Activated CD4-positive, alpha-beta T cell treated with anti-CD3 and anti-CD28 coated beads, Interleukin-10, Interleukin-2, amounts not matched to agents 100 ng/mL and 50 ng/mL, durations not matched to agents 16 hours and 8 hours (primary cell): ENCODE measurements at regions not wholly inside any gene's neighbourhood (a gene's known extent, or its start where the extent isn't known, plus 50 kb on each side); places are given as distances from the start of the nearest gene placed in this dataset.
"Not testable (repeated sequence)": the region's sequence is repeated elsewhere in the genome, so short reads cannot be mapped to it uniquely, and the experiment has no call there.

Experiments
- DNase-seq: peaks from one replicate; pipeline ENCODE4 v3.0.0-alpha.2; 2020

- no peak for DNase-seq
These were observed 100.3 kb upstream of the PDHA1 start for GRCh38 chrX:19243431-19243830.

- DNase-seq = not testable (repeated sequence)
These were observed 98.8 kb upstream of the PDHA1 start for GRCh38 chrX:19244921-19245320.

GRCh38 chrX:19245711-19246269 is 97.9 kb upstream of the PDHA1 start:
- DNase-seq = no peak

DNA sequence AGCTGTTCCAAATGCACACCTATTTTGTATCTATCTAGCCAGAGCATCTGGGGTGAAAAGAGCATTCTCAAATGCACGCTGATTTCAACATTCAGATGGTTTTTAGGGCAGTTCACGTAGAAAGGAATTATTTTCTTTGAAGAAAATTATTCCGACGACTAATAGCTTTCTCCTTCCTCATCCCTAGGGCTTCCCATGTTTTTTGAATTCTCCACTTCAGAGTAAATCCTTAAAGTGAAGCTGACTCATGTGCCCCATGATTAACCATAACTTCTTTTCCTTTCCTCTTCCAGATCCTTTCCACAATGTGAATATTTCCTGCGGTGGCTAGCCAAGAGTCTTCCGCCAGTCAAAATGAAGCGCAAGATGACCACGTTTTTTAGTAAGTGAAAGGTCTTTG is 86.7 kb upstream of the PDHA1 start:
- DNase-seq = no peak

GRCh38 chrX:19261026-19261425 is 82.7 kb upstream of the PDHA1 start:
- DNase-seq = not testable (repeated sequence)

- no peak for DNase-seq
These were observed 73.0 kb upstream of the PDHA1 start for GRCh38 chrX:19270727-19271126.

- peak; percentile 9 for DNase-seq
These were observed 71.3 kb upstream of the PDHA1 start for GRCh38 chrX:19272452-19272851.

GRCh38 chrX:19280636-19281035 is 63.1 kb upstream of the PDHA1 start:
- DNase-seq = no peak

DNA sequence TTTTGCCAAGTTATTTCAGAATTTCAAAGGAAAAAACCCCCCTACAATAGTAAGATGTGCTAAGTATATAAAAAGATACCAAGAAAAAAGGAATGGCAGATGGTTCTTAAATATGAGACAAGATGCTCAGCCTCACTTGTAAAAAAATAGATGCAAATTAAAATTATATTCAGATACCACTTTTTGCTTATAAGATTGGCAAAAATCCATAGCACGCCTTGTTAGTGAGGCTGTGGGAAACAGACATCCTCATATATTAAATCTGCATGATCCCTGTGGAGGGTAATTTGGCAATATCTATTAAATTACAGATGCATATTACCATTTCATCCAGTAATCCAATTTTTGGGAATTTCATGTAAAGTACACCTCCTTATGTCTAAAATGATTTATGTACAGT is 62.5 kb upstream of the PDHA1 start:
- DNase-seq = no peak

DNA sequence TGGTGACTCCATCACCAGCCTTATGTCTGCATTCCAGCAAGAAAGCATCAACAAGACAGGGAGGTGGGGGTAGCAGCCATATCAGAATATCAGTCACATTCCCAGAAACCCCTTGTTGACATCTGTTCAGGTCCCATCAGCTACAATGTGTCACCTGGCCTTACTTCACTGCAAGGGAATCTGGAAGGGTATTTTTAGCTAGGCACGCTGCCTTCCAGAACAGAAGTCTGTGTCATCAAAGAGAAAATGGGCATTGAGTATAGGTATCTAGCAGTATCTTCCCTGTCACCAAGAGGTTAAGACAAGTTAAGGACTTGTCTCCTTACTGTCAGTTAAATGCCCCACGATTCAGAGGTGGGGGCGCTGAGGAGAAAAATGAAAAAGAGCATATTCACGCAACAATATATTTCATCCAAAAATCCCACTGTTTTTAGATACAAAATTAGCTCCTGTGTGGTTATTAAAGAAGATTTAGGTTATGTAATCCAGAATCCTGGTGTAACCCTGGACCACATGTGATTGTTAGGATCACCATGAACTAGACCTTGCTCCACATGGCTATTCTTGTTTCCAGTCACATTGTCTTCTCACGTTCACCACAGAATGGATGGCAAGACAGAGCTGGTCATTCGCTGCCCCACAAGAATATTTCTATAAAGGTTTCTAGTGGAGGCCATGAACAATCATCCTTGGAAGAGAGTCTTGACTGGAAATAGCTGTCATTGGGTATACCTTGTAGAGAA is 60.0 kb upstream of the PDHA1 start:
- DNase-seq = no peak

DNA sequence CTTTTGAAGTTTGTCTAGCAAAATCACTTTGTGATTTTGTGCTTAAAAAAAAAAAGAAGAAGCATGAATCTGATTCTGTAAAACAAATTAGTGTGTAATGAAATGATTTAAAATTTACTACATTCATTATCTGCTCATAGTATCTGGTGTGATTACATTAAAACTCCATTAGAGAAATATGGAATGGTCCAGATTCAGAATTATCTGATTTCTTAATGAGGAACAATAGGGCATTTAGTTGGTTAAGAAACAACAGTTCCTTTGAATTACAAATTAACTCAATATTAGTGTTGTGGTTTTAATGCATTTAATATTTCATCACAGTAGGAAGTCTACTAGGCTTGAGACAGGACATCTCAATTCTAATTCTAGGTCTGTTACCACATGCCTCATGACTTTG is 57.9 kb upstream of the PDHA1 start:
- no peak for DNase-seq

DNA sequence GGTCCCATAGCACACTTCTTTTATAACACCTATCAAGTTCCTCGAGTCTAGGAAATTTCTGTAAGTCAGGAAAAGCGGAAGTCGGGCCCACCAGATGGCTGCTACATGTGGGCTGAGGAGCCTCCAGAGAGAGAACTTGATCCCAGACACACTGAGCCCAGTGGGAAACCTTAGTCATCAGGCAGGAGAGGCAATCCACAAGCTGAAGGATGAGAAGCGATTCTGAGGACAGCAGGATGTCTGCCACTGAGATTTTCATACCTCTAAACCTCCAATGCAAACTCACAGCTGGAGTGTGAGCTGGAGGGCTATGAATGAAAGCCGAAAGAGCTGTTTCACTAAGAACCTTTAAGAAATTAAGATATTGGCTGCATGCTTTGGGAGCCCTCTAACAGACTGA is 52.6 kb upstream of the PDHA1 start:
- DNase-seq = no peak

- no peak for DNase-seq
These were observed 50.0 kb upstream of the PDHA1 start for GRCh38 chrX:19293606-19294325.
